HG02840 (cell line): ENCODE measurements at regions not wholly inside any gene's neighbourhood (a gene's known extent, or its start where the extent isn't known, plus 50 kb on each side); places are given as distances from the start of the nearest gene placed in this dataset.
"Not testable (repeated sequence)": the region's sequence is repeated elsewhere in the genome, so short reads cannot be mapped to it uniquely, and the experiment has no call there.

Experiments used
- ATAC-seq: cut with Tn5 transposase; IDR thresholded peaks from one replicate; pipeline ENCODE4 v1.9.1; 2021; ENCODE audit warnings: mild to moderate bottlenecking, moderate library complexity, moderate number of reproducible peaks; ENCODE audit not compliant: unreplicated experiment, low FRiP score

DNA sequence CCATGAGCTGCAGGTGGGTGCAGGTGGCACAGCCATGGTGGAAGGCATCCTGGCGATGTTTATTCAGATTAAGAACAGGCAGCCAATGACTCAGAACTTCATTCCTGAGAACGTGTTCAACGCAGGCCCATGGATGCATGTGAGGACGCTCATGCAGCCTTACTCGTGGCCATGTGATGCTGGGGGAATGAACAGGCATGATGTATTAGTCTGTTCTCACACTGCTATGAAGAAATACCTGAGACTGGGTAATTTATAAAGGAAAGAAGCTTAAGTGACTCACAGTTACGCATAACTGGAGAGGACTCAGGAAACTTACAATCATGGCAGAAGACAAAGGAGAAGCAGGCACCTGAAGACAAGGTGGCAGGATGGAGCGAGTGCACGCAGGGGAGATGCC lies 146.6 kb downstream of the RNASET2 start:
- ATAC-seq = no peak

DNA sequence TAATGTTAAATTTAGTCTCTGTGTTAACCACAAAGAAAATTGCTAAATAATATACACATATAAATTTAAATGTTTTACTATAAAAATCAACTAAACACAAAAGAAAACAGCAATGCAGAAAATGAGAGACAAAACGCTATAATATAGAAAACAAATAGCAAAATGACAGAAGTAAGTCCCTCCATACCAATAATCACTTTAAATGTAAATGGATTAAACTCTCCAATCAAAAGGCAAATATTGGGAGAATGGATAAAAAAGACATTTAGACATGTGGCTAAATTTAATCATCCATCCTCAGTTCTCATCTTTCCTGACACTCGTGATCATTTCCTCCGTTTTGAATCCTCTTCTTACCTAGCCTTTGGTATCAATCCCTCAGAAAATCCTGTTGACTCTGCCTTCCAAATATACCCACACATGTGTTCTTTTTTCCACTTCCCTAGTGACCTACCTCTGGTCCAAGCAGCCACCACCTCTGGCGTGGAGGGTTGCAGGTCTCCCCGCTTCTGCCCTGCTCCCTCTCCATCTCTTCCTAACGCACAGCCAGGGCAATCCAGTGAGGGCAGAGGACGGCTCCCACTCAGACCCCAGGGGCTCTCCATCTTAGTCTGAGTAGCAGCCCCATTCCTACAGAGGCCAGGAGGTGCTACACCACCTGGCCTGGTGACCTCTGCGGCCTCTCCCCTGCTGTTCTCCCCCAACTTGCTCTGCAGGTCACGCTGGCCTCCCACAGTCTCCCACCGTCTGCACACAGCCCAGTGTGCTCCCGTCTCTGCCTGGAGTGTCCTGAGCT lies 149.2 kb downstream of the RNASET2 start:
- no peak for ATAC-seq

DNA sequence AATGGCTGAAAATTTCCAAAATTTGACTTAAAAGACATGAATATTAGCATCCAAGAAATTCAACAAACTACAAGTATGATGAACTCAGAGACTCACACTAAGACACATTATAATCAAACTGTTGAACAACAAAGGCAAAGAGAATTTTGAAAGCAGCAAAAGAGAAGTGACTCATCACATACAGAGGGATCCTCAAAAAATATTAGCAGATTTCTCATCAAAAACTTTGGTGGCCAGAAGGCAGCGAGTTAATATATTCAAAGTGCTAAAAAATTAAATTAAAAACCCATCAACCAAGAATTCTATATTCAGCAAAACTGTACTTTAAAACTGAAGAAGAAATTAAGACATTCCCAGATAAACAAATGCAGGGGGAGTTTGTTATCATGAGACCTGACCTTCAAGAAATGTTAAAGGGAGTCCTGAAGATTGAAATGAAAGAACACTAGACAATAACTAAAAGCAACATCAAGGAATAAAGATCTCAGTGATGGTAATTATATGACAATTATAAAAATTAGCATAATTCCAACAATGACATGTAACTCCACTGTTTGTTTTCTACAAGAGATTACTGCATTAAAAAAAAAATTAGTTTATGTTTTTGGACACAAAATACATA lies 150.0 kb downstream of the RNASET2 start:
- no peak for ATAC-seq

DNA sequence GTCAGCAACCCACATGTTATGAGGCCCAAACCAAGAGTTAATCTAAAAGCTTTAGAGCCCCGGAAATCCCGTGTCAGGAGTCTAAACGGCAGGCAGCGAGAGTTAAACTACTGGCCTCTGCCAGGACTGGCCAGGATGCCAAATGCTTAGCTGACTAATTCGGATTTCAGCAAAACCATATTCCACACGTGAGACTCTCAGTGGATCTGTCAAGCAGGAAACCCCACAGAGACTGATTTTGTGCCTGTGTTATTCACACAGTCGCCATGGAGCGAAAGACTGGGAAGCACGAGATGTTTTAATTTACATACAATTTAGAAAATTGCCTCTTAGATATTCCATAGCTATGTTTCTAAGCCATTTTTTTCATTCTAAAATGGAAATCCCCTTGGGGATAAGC lies 152.9 kb downstream of the RNASET2 start:
- no peak for ATAC-seq

DNA sequence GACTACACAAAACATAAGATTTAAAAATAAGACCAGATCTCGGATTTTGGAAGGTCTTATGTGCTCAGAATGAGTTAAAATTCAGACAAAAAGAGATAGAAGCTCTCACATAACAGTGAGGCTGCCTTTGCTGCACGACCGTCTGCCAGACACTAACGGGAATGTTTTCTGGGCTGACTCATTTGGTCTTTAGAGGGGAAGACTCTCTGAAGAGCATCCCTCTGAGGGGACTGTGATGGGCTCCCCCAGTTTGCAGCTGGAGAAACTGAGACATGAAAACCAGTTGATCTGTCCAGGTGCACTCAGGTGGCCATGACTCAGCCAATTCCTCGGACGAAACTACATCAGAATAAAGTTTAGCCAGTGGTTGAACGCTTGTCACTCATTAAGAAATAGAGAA lies 153.9 kb downstream of the RNASET2 start:
- ATAC-seq = no peak

DNA sequence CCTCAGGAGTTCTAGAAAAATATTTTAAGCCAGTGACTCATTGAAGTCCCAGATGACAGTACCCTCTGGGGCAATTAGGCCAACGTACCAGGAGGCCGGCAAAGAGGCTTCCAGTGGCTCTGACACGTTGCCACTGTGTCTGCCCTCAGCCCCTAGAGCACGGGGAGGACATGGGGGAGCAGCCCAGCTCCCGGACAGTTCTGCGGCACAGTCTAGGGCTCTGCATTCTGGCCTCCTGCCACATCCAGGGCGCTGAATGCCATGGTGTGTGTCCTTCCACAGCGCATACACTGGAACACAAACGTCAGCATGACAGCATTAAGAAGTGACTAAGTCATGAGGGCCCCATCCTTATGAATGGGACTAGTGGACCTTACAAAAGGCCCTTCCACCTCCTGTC lies 156.2 kb downstream of the RNASET2 start:
- no peak for ATAC-seq

DNA sequence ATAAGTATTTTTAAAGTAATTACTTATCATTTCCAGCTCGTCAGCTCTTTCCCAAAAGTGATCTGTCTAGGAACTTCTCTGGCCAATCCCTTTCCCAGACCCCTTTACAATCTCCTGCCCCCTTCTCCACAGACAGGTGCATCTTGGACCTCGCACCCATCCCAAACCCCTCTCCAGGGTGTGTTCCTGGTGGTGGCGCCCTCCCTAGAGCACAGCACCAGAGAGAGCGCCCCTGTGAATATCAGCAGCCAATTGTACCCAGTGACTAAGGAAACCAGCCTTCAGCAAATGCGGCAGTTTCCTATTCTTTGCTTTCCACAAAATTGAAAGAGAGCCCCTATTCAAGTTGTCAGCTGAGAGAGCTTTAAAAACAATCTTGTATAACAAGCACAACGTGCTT lies 157.7 kb downstream of the RNASET2 start:
- no peak for ATAC-seq

DNA sequence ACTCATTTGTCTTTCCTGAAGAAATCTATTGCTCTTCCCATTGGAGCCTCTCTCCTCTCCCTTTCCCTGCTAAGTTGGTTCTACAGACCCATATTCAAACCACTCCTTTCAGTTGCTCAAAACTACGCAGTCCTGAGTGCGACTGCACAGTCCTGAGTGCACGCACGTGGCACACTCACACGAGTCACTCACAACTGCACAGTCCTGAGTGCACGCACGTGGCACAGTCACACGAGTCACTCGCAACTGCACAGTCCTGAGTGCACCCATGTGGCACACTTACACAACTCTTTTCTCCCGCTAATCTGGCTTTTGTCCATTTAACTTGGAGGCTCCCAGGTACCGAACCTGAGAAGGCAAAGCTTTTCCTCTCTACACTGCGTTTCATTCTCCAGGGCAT lies 159.7 kb downstream of the RNASET2 start:
- no peak for ATAC-seq

DNA sequence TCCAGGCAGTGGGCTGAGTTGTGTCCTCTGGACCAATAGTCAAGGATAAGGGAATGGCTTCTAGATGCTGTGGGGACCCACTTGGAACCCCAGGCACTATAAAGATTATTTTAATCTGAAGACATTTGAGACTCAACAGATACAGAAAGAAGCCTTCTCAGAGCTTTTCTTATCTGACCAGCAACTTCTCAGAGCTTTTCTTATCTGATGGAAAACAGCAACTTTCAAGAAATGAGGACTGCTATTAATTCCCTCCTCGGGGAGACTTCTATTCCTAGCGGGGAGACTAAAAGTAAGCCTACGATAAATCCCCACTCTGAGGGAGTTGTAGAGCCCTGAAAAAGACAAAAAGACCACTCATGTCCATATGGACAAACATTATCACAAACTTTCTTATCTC lies 160.5 kb downstream of the RNASET2 start:
- no peak for ATAC-seq

DNA sequence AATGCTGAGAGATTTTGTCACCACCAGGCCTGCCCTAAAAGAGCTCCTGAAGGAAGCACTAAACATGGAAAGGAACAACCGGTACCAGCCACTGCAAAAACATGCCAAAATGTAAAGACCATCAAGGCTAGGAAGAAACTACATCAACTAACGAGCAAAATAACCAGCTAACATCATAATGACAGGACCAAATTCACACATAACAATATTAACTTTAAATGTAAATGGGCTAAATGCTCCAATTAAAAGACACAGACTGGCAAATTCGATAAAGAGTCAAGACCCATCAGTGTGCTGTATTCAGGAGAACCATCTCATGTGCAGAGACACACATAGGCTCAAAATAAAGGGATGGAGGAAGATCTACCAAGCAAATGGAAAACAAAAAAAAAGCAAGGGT lies 163.8 kb upstream of the RPS6KA2 start:
- not testable (repeated sequence) for ATAC-seq

DNA sequence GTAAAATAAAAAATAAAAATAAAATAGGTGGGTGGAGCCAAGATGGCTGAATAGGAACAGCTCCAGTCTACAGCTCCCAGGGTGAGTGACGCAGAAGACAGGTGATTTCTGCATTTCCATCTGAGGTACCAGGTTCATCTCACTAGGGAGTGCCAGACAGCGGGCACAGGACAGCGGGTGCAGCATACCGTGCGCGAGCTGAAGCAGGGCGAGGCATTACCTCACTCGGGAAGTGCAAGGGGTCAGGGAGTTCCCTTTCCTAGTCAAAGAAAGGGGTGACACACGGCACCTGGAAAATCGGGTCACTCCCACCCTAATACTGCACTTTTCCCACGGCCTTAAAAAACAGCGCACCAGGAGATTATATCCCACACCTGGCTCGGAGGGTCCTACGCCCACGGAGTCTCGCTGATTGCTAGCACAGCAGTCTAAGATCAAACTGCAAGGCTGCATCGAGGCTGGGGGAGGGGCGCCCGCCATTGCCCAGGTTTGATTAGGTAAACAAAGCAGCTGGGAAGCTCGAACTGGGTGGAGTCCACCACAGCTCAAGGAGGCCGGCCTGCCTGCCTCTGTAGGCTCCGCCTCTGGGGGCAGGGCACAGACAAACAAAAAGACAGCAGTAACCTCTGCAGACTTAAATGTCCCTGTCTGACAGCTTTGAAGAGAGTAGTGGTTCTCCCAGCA lies 161.9 kb upstream of the RPS6KA2 start:
- not testable (repeated sequence) for ATAC-seq

DNA sequence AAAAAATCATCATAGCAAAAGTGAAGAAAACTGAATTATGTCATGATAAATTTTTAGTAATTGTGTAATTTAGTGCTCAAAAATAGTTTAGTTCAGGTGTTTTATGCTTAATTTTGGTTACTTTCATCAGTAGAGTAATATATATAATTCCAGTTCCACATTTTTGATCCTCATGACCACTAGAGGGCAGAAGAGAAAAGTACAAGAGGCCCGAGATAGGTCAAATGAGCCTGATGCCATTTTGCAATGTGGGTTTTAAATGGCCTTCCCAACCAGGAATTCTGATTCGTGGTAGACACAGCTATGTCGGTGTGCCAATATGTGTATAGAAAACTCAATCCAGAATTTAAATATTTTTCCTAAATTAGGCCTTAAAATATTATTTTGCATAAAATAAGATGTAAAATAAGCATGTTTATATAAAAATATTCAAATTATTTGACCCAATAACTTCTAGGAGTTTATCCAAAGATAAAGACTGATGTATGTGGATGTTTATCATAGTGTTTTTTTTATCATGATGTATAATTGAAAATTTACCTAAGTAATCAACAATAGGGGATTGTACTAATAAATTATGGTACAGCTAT lies 159.7 kb upstream of the RPS6KA2 start:
- no peak for ATAC-seq

DNA sequence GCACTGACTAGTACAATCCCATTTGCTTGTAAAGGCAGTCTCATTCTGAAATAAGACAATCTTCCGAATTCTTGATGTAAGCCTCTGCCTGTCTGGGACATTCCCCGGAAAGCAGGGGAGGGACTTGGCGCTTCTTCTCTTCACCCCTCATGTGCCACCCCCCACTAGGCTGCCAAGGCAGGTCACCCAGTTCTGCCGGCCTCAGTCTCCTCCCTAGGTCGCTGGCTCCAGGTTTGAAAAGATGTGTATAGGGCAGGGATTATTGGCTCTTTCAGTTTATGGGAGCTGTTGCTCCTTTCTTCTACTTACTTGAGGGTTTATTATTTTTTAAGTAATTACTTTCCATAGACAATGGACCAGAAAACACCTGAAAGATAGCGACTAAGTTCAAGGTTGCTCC lies 158.1 kb upstream of the RPS6KA2 start:
- no peak for ATAC-seq

DNA sequence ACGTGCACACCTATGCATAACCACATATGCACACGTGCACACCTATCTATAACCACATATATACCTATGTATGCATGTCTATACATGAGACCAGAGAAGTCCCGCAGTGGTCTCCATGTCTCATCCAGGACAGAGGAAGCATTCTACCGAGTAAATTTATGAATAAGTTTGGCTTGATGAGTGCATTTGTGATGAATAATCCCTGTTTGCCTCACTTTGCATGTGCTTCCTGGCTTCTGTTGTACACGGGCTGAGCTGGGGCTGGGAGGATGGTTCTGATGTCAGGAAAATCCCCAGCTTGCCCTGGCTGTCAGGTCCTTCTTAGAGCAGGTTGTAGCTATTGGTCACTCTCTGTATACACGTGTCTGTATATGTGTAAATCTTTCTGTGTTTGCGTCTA lies 157.6 kb upstream of the RPS6KA2 start:
- no peak for ATAC-seq

DNA sequence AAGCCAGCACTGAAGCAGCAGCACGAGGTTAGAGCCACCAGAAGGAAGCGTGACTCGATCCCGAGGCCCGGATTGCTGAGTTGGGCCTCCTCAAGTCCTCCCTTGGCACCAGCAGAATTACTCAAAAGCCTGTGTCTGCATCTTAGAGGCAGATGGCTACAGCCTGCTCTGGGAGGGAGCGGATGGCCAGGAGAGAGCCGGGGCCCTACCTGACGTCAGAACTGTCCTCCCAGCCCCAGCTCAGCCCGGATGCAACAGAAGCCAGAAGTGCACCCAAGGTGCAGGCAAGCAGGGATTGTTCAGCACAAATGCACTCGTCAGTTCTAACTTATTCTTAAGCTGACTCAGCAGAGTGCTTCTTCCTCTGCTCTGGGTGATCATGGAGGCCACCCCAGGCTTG lies 155.5 kb upstream of the RPS6KA2 start:
- no peak for ATAC-seq

DNA sequence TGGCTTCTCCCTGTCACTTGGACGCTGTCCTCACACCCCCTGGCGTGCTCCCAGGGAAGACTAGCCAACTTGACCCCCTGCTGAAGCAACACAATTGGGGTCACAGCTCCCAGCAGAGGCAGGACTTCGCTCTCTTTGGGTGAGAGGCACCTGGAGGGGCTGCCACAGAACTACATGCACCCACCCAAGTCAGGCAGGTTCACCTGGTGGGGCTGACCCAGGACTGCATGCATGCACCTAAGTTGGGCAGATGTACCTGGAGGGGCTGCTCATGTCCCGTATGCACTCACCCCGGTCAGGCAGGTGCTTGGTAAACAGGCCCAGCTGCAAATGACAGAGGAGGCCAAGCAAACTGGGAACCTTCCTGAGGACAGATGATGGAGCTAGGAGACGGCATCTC lies 154.3 kb upstream of the RPS6KA2 start:
- ATAC-seq = no peak

DNA sequence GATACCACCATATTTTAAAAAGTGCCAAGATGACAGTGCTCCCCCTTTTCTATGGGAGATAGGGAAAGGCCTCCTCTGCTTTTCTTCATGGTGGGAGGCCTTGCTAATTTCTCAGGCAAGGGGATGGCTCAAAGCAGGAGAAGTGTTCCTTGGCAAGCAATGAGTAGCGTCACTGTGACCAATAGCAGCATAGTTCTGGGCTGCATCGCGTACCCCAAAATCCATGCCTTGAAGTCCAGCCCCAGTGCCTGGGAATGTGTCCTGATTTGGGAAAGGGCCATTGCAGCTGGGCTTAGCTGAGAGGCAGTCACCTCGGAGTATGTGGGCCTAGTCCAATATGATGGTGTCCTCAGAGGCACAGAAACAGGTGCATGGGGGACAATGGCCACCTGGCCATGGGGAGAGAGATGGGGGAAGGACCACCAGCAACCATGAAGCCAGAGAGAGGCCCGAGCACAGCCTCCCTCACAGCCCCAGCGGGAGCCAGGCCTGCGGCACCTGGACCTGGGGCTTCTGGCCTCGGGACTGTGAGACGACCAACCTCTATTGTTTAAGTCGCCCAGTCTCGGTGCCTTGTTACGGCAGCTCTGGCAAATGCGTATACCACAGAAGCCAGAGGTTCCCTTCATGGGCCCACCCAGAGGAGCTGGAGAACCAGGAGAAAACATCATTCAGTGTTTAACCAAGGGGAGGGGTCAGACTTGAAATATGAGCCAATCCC lies 153.1 kb upstream of the RPS6KA2 start:
- ATAC-seq = no peak

DNA sequence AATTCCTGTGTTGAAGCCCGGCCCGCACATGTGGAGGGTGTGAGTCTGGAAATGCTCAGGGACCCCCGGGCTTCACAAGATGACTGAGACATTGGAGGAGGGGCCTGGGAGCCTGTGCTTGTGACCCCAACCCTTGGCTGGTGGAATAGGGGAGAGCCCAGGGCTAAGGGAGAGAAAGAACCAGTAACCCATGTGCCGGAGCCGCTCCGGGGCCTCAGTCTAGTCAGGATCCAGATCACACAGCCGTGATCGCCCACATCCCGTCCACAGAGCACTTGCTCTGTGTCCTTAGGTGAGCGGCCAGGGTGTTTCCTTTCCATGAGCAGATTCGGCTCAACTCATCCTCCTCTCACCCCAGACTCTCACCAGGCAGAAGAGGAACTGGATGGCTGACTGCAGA lies 152.3 kb upstream of the RPS6KA2 start:
- no peak for ATAC-seq

DNA sequence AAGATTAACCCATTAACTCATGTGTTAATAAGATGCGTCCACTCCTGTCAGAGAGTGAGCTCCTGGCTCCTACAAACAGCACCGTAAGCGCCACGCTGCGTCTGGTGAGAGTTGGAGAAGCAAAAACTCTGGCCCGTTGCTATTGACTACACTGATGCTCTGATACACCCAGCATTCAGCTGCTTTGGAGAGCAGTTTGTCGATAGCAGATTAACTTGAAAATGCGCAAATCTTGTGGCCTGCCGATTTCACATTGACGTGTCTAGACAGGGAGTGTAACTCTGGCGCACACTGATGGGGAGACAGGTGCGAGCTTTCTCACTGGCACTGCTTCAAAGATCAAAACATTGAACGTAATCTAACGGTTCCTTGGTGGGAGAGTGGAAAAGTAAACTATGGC lies 151.7 kb upstream of the RPS6KA2 start:
- no peak for ATAC-seq

DNA sequence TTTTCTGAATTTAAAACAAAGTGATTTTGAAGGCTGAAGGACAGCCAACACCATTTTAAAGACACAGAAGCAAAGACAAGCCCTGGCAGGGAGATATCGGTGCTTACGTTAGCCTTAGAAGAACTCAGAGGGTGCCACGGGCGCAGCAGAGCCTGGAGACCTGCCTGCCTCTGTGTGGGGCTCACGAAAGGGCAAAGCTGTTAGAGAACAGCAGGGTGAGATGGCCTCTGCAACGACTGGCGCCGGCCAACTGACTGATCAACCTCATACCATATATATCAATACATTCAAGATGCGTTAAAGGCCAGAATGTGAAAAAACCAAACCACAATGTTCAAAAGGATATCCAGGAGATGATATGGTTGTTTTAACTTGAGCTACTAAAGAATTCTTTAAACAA lies 151.0 kb upstream of the RPS6KA2 start:
- no peak for ATAC-seq
